CD4-positive, alpha-beta T cell (primary cell): ENCODE measurements at regions not wholly inside any gene's neighbourhood (a gene's known extent, or its start where the extent isn't known, plus 50 kb on each side); places are given as distances from the start of the nearest gene placed in this dataset.
"Not testable (repeated sequence)": the region's sequence is repeated elsewhere in the genome, so short reads cannot be mapped to it uniquely, and the experiment has no call there.

Experiments
- ATAC-seq: fragments of 200-7000 bp; cut with Tn5 transposase; one replicate; pipeline ENCODE4 v1.10.0; 2022; ENCODE audit warnings: mild to moderate bottlenecking; ENCODE audit not compliant: poor library complexity
- CTCF ChIA-PET: fragments of 350-600 bp; sonication (Branson Sonifier 250); formaldehyde crosslinking; loops from one replicate; lab custom pipeline; 2021; ENCODE audit warnings: antibody characterized with exemption, inconsistent platforms; lab: Charles Lee
- POLR2A ChIA-PET: fragments of 350-600 bp; sonication (Branson Sonifier 250); formaldehyde crosslinking; loops from one replicate; lab custom pipeline; 2021; ENCODE audit warnings: antibody characterized with exemption, inconsistent platforms; lab: Charles Lee
- DNase-seq, 14 experiments: peaks; one replicate each; pipeline ENCODE4 v3.0.0-alpha.2; 2013 to 2020; ENCODE audit warnings: mixed read lengths in 2 of 14
- H3K27ac ChIP-seq, 2 donors: one replicate each; pipeline versions ENCODE4 v1.5.1 to v1.7.0; 2013; ENCODE audit warnings: low read length in 2 of 2, low read depth in 1 of 2, mild to moderate bottlenecking in 1 of 2
- H3K27me3 ChIP-seq, 2 experiments: 1 replicate in 1 of 2; 2 replicates in 1 of 2; pipeline versions ENCODE4 v1.6.1 to v1.7.0; 2013; ENCODE audit warnings: low read length in 2 of 2, control low read depth in 1 of 2, mild to moderate bottlenecking in 1 of 2, moderate library complexity in 1 of 2; ENCODE audit not compliant: insufficient read depth in 2 of 2, control insufficient read depth in 1 of 2
- H3K36me3 ChIP-seq: one replicate; pipeline ENCODE4 v1.6.1; 2013; ENCODE audit warnings: low read length, control low read depth; ENCODE audit not compliant: insufficient read depth
- H3K4me1 ChIP-seq: one replicate; pipeline ENCODE4 v1.6.1; 2013; ENCODE audit warnings: low read length, control low read depth; ENCODE audit not compliant: insufficient read depth
- H3K4me3 ChIP-seq: one replicate; pipeline ENCODE4 v1.5.1; 2013; ENCODE audit warnings: mild to moderate bottlenecking, low read length, moderate library complexity
- H3K9me3 ChIP-seq, 2 experiments: 1 replicate in 1 of 2; 2 replicates in 1 of 2; pipeline versions ENCODE4 v1.6.1 to v1.7.0; 2013; ENCODE audit warnings: low read length in 2 of 2, mild to moderate bottlenecking in 2 of 2, control low read depth in 1 of 2, moderate library complexity in 1 of 2; ENCODE audit not compliant: control insufficient read depth in 1 of 2, insufficient read depth in 1 of 2
- H3K27ac Mint-ChIP-seq: one replicate; pipeline ENCODE4 v1.8.0; 2020; ENCODE audit warnings: mixed read lengths
- H3K27me3 Mint-ChIP-seq: one replicate; pipeline ENCODE4 v1.8.0; 2021; ENCODE audit warnings: mixed read lengths
- H3K36me3 Mint-ChIP-seq: one replicate; pipeline ENCODE4 v1.8.0; 2021; ENCODE audit warnings: low read depth, mixed read lengths
- H3K4me1 Mint-ChIP-seq: one replicate; pipeline ENCODE4 v1.8.0; 2021; ENCODE audit warnings: low read depth, mixed read lengths
- H3K4me3 Mint-ChIP-seq: one replicate; pipeline ENCODE4 v1.8.0; 2020; ENCODE audit warnings: mild to moderate bottlenecking, mixed read lengths
- H3K9me3 Mint-ChIP-seq: one replicate; pipeline ENCODE4 v1.8.0; 2020; ENCODE audit warnings: mixed read lengths
- intact Hi-C, 2 experiments: fragments of 100-400 bp; cut with DNase I in 1 of 2; cut with micrococcal nuclease in 1 of 2; formaldehyde crosslinking; loops; one replicate each; pipeline versions ENCODE4 v1.15.1 to v1.9.0; 2023 to 2025; cut with DNase I, micrococcal nuclease
- TF ChIP-seq, protein P1 (sequence below): fragments of 200-600 bp; IDR thresholded peaks from one replicate; pipeline ENCODE4 v1.8.0; 2022; ENCODE audit warnings: antibody characterized with exemption, mild to moderate bottlenecking

DNA sequence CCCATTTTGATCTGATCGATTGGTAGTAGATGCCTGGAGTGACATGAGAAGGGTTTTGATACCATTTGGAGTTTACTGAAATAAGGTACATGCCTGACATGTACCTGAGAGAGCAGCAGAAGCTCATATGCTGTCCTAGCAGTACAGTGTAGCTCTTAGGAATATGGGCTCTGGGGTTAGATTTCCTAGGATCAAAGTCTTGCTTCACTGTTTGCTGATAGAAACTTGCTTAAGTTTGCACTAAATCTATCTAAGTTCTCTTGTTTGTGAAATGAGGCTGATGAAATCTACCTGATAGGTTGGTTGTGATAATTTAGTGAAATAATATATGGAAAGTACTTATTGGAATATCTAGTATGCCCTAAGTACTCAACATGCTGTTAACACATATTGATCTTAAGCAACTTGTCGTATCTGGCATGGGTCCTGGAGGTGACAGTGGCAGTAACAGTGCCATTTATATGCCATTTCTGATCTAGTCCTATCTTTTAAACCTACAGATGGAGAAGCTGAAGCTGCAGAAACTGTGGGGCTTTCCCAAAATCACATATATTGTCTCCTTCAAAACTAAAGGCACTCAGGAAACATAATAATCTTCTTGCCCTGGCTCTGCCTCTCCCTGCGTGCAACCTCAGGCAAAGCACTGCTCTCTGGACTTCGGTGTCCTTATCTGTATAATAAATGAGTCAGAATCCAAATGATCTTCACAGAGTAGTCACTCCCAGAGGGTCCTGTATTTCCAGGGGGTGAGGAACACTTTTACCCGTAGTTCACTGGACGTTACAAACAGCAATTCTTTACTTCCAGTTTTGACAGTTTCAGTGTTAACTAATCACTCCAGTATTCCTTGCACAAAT, 223.6 kb upstream of the SETMAR start:
- POLR2A ChIA-PET: no interaction called here
- CTCF ChIA-PET: no interaction called here
- Histone ChIP-seq H3K27me3 (no peaks in the 10 kb centered on the region), H3K4me3 (no peak overlapping the region), H3K9me3 (peaks cover 0 to 5% of the 10 kb centered on the region in 2 experiments), H3K36me3 (no peaks in the 10 kb centered on the region), H3K4me1 (no peaks in the 10 kb centered on the region), H3K27ac (no peak overlapping the region)
- no peak for DNase-seq
- no peak for ATAC-seq
- no peaks in the 10 kb centered on the region for H3K4me1 Mint-ChIP-seq
- no peaks in the 10 kb centered on the region for H3K36me3 Mint-ChIP-seq
- no peak overlapping the region for H3K27ac Mint-ChIP-seq
- peaks cover 4% of the 10 kb centered on the region for H3K9me3 Mint-ChIP-seq
- no peaks in the 10 kb centered on the region for H3K27me3 Mint-ChIP-seq
- no peak overlapping the region for H3K4me3 Mint-ChIP-seq
- TF ChIP-seq, protein P1, sequence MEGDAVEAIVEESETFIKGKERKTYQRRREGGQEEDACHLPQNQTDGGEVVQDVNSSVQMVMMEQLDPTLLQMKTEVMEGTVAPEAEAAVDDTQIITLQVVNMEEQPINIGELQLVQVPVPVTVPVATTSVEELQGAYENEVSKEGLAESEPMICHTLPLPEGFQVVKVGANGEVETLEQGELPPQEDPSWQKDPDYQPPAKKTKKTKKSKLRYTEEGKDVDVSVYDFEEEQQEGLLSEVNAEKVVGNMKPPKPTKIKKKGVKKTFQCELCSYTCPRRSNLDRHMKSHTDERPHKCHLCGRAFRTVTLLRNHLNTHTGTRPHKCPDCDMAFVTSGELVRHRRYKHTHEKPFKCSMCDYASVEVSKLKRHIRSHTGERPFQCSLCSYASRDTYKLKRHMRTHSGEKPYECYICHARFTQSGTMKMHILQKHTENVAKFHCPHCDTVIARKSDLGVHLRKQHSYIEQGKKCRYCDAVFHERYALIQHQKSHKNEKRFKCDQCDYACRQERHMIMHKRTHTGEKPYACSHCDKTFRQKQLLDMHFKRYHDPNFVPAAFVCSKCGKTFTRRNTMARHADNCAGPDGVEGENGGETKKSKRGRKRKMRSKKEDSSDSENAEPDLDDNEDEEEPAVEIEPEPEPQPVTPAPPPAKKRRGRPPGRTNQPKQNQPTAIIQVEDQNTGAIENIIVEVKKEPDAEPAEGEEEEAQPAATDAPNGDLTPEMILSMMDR: no peak
- intact Hi-C loops: no loop called here

DNA sequence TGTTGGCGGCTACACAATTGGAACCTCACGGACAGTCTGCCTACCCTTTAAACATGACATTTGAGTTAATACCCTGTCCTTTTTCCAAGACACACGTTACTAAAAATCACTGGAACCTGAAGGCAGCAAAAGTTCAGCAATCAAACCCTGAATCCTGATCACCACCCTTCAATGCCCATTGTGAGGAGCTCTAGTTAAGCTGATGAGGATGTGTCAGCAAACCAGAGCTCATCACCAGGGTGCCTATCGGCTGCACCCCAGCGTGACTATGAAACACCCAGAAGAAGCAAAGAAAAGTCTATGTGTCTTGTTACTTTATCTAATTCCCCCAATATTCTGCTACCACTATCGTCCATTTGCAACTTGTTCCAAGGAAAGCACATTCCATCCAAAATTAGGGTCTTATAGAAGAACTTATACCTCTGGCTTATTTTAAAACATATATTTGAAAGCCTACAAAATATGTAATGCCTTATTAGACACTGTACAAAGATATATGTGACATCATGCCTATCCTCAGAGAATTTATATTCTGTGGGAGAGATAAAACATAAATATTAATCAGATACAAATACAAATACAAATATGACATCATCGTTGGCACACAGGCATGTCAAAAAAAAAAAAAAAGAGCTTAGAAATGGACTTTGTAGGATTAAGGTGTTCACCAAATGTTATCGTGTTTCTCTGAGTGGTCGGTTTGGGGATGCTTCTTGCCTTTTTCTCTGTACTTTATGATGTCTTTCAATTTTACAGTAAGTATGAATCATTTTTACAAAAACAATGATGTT, 219.7 kb upstream of the SETMAR start:
- Histone ChIP-seq H3K4me3 (no peak overlapping the region), H3K27ac (no peak overlapping the region), H3K27me3 (no peaks in the 10 kb centered on the region), H3K4me1 (no peaks in the 10 kb centered on the region), H3K9me3 (no peaks in the 10 kb centered on the region), H3K36me3 (no peaks in the 10 kb centered on the region)
- Mint-ChIP-seq H3K27ac (no peak overlapping the region), H3K4me1 (no peaks in the 10 kb centered on the region), H3K4me3 (no peak overlapping the region), H3K27me3 (no peaks in the 10 kb centered on the region), H3K9me3 (peaks cover 2% of the 10 kb centered on the region), H3K36me3 (no peaks in the 10 kb centered on the region)
- TF ChIP-seq, protein P1: no peak
- intact Hi-C loops: no loop called here
- DNase-seq (no peak), ATAC-seq (no peak)
- CTCF ChIA-PET: no interaction called here
- POLR2A ChIA-PET: no interaction called here

DNA sequence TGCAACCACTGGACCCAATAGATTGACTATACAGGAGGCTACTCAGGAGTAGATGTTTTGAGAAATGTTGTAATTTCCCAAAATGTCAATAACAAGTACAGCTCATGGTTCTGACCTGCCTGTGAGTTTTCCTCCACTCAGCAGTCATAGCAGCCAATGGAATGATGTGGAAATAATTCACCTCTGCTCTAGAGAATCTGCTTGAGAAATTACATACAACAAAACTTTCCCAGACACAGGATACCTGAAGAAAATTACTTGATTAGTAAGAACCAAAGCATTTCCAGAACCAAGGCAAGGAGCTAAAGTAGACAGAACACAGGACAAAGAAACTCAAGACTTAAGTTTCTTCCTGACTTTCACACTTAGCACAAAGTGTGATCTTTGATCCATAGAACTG, 218.9 kb upstream of the SETMAR start:
- Histone ChIP-seq H3K27me3 (no peaks in the 10 kb centered on the region), H3K27ac (no peak overlapping the region), H3K4me1 (no peaks in the 10 kb centered on the region), H3K36me3 (no peaks in the 10 kb centered on the region), H3K4me3 (no peak overlapping the region), H3K9me3 (no peaks in the 10 kb centered on the region)
- DNase-seq: no peak
- H3K4me3 Mint-ChIP-seq: no peak overlapping the region
- TF ChIP-seq, protein P1: no peak
- intact Hi-C loops: no loop called here
- no peaks in the 10 kb centered on the region for H3K4me1 Mint-ChIP-seq
- H3K27me3 Mint-ChIP-seq: no peaks in the 10 kb centered on the region
- ChIA-PET CTCF (no interaction called here), POLR2A (no interaction called here)
- H3K36me3 Mint-ChIP-seq: no peaks in the 10 kb centered on the region
- H3K27ac Mint-ChIP-seq: no peak overlapping the region
- no peak for ATAC-seq
- no peaks in the 10 kb centered on the region for H3K9me3 Mint-ChIP-seq

DNA sequence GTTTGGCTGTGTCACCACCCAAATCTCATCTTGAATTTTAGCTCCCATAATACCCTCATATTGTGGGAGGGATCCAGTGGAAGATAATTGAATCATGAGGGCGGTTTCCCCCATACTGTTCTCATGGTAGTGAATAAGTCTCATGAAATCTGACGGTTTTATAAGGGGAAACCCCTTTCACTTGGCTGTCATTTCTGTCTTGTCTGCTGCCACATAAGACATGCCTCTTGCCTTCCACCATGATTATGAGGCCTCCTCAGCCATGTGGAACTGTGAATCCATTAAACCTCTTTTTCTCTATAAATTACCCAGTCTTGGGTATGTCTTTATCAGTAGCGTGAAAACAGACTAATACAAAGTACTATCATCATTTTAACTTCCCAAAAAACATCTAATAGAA, 216.5 kb upstream of the SETMAR start:
- intact Hi-C loops, DNase-seq: not testable (repeated sequence)

More for the DNA sequence above, 216.5 kb upstream of the SETMAR start:
- H3K4me1 Mint-ChIP-seq, H3K36me3 Mint-ChIP-seq, H3K27ac Mint-ChIP-seq, H3K4me3 Mint-ChIP-seq, H3K36me3 ChIP-seq, H3K4me1 ChIP-seq, H3K27me3 Mint-ChIP-seq, H3K27ac ChIP-seq, H3K9me3 Mint-ChIP-seq, H3K4me3 ChIP-seq, H3K9me3 ChIP-seq, ATAC-seq, POLR2A ChIA-PET, CTCF ChIA-PET, H3K27me3 ChIP-seq: not testable (repeated sequence)
